Thymus (tissue), 11 donors: ENCODE measurements at regions not wholly inside any gene's neighbourhood (a gene's known extent, or its start where the extent isn't known, plus 50 kb on each side); places are given as distances from the start of the nearest gene placed in this dataset.

Experiments used
- DNase-seq, 9 donors: peaks; one replicate each; pipeline ENCODE4 v3.0.0-alpha.2; 2013; ENCODE audit warnings: low spot score in 9 of 9, low read depth in 6 of 9, missing footprints in 1 of 9
- H3K27ac ChIP-seq, 2 donors: one replicate each; pipeline ENCODE4 v1.5.1; 2013; ENCODE audit warnings: control low read depth in 1 of 2, low read depth in 1 of 2, low read length in 1 of 2, mild to moderate bottlenecking in 1 of 2, moderate library complexity in 1 of 2
- H3K27me3 ChIP-seq, 2 donors: one replicate each; pipeline ENCODE4 v1.5.1; 2013; ENCODE audit warnings: low read length in 1 of 2; ENCODE audit not compliant: control insufficient read depth in 2 of 2, insufficient read depth in 1 of 2
- H3K36me3 ChIP-seq, 2 donors: one replicate each; pipeline ENCODE4 v1.5.1; 2013; ENCODE audit warnings: low read length in 1 of 2, mild to moderate bottlenecking in 1 of 2, moderate library complexity in 1 of 2; ENCODE audit not compliant: control insufficient read depth in 2 of 2, insufficient read depth in 2 of 2
- H3K4me1 ChIP-seq, 2 donors: one replicate each; pipeline ENCODE4 v1.5.1; 2013; ENCODE audit warnings: low read length in 2 of 2; ENCODE audit not compliant: control insufficient read depth in 2 of 2, insufficient read depth in 2 of 2
- H3K4me3 ChIP-seq, 2 donors: one replicate each; pipeline ENCODE4 v1.5.1; 2013; ENCODE audit warnings: low read length in 2 of 2, control low read depth in 1 of 2, mild to moderate bottlenecking in 1 of 2
- H3K9me3 ChIP-seq, 2 donors: one replicate each; pipeline ENCODE4 v1.5.1; 2013; ENCODE audit warnings: low read length in 1 of 2, mild to moderate bottlenecking in 1 of 2; ENCODE audit not compliant: control insufficient read depth in 2 of 2, insufficient read depth in 1 of 2
- WGBS: extraction: QIAGEN DNeasy Blood & Tissue Kit; methylation state at CpG from one replicate; pipeline ENCODE4 v1.1.7; 2013; 5-methylcytosine and 5-hydroxymethylcytosine counted together
- donor health status: healthy.

GRCh38 chr1:184157394-184157742 is 105.8 kb downstream of the TSEN15 start:
- peaks cover 0 to 11% of the 10 kb centered on the region in 2 donors for H3K27me3 ChIP-seq
- no peak overlapping the region for H3K27ac ChIP-seq
- peaks cover 0 to 19% of the 10 kb centered on the region in 2 donors for H3K4me1 ChIP-seq
- H3K9me3 ChIP-seq = no peaks in the 10 kb centered on the region
- no peak for DNase-seq
- no peaks in the 10 kb centered on the region for H3K36me3 ChIP-seq
- WGBS = 78% methylated on average over 1 of the region's 1 CpG
- no peak overlapping the region for H3K4me3 ChIP-seq

- DNase-seq = no peak
- Histone ChIP-seq H3K36me3 (no peaks in the 10 kb centered on the region), H3K27ac (no peak overlapping the region), H3K4me3 (no peak overlapping the region), H3K9me3 (no peaks in the 10 kb centered on the region), H3K27me3 (no peaks in the 10 kb centered on the region), H3K4me1 (peaks cover 0 to 10% of the 10 kb centered on the region in 2 donors)
- WGBS = 57% methylated on average over 7 of the region's 7 CpGs
Observed at GRCh38 chr1:184158896-184159681, 107.6 kb downstream of the TSEN15 start.

GRCh38 chr1:184160236-184160635 is 108.7 kb downstream of the TSEN15 start:
- Histone ChIP-seq H3K36me3 (no peaks in the 10 kb centered on the region), H3K27me3 (no peaks in the 10 kb centered on the region), H3K4me1 (peaks cover 0 to 10% of the 10 kb centered on the region in 2 donors), H3K27ac (no peak overlapping the region), H3K9me3 (no peaks in the 10 kb centered on the region), H3K4me3 (no peak overlapping the region)
- WGBS = 97% methylated on average over 2 of the region's 2 CpGs
- peak in 6 of 9 donors; percentile 13 to 57 (median 29) for DNase-seq

- peaks cover 0 to 10% of the 10 kb centered on the region in 2 donors for H3K4me1 ChIP-seq
Observed at GRCh38 chr1:184161071-184161698, 109.7 kb downstream of the TSEN15 start.

GRCh38 chr1:184162281-184162680 is 110.8 kb downstream of the TSEN15 start:
- no peak for DNase-seq
- Histone ChIP-seq H3K36me3 (no peaks in the 10 kb centered on the region), H3K4me3 (no peak overlapping the region), H3K27ac (no peak overlapping the region), H3K27me3 (no peaks in the 10 kb centered on the region), H3K9me3 (no peaks in the 10 kb centered on the region), H3K4me1 (peaks cover 0 to 10% of the 10 kb centered on the region in 2 donors)
- 96% methylated on average over 9 of the region's 9 CpGs for WGBS

More at GRCh38 chr1:184161071-184161698, 109.7 kb downstream of the TSEN15 start:
- Histone ChIP-seq H3K27ac (peak overlapping the region in 1 of 2 donors; percentile 2), H3K9me3 (no peaks in the 10 kb centered on the region), H3K36me3 (no peaks in the 10 kb centered on the region), H3K27me3 (no peaks in the 10 kb centered on the region), H3K4me3 (no peak overlapping the region)
- WGBS = 93% methylated on average over 3 of the region's 3 CpGs
- peak in 2 of 9 donors; percentile 7 to 19 for DNase-seq

GRCh38 chr1:184163674-184164465 is 112.3 kb downstream of the TSEN15 start:
- Histone ChIP-seq H3K27ac (no peak overlapping the region), H3K36me3 (no peaks in the 10 kb centered on the region), H3K27me3 (no peaks in the 10 kb centered on the region), H3K4me3 (no peak overlapping the region), H3K9me3 (no peaks in the 10 kb centered on the region), H3K4me1 (peaks cover 0 to 10% of the 10 kb centered on the region in 2 donors)
- 82% methylated on average over 3 of the region's 3 CpGs for WGBS
- no peak for DNase-seq

- H3K36me3 ChIP-seq = no peaks in the 10 kb centered on the region
- H3K9me3 ChIP-seq = no peaks in the 10 kb centered on the region
- no peak overlapping the region for H3K27ac ChIP-seq
- peaks cover 0 to 8% of the 10 kb centered on the region in 2 donors for H3K4me1 ChIP-seq
- 100% methylated on average over 1 of the region's 1 CpG for WGBS
- no peaks in the 10 kb centered on the region for H3K27me3 ChIP-seq
- DNase-seq = no peak
- no peak overlapping the region for H3K4me3 ChIP-seq
Observed at GRCh38 chr1:184164536-184164935, 113.0 kb downstream of the TSEN15 start.

GRCh38 chr1:184166485-184166884 is 115.0 kb downstream of the TSEN15 start:
- no peak for DNase-seq
- Histone ChIP-seq H3K27me3 (no peaks in the 10 kb centered on the region), H3K9me3 (no peaks in the 10 kb centered on the region), H3K4me1 (no peaks in the 10 kb centered on the region), H3K36me3 (no peaks in the 10 kb centered on the region), H3K27ac (no peak overlapping the region), H3K4me3 (no peak overlapping the region)
- 96% methylated on average over 3 of the region's 3 CpGs for WGBS

GRCh38 chr1:184167352-184167751 is 115.8 kb downstream of the TSEN15 start:
- no peaks in the 10 kb centered on the region for H3K27me3 ChIP-seq
- H3K4me1 ChIP-seq = no peaks in the 10 kb centered on the region
- no peak overlapping the region for H3K27ac ChIP-seq
- WGBS = 94% methylated on average over 1 of the region's 1 CpG
- H3K36me3 ChIP-seq = no peaks in the 10 kb centered on the region
- no peaks in the 10 kb centered on the region for H3K9me3 ChIP-seq
- no peak overlapping the region for H3K4me3 ChIP-seq
- no peak for DNase-seq
